Muscle of leg (tissue), 3 donors: ENCODE measurements at regions not wholly inside any gene's neighbourhood (a gene's known extent, or its start where the extent isn't known, plus 50 kb on each side); places are given as distances from the start of the nearest gene placed in this dataset.
"Not testable (repeated sequence)": the region's sequence is repeated elsewhere in the genome, so short reads cannot be mapped to it uniquely, and the experiment has no call there.

Experiments used
- DNase-seq: peaks from one replicate; pipeline ENCODE4 v3.0.0; 2013
- H3K27ac ChIP-seq: one replicate; pipeline ENCODE4 v1.5.1; 2013; ENCODE audit warnings: mild to moderate bottlenecking, low read length, control low read depth
- H3K27me3 ChIP-seq: one replicate; pipeline ENCODE4 v1.6.1; 2013; ENCODE audit warnings: low read length; ENCODE audit not compliant: control insufficient read depth, insufficient read depth
- H3K36me3 ChIP-seq: one replicate; pipeline ENCODE4 v1.6.1; 2013; ENCODE audit warnings: low read length; ENCODE audit not compliant: control insufficient read depth, insufficient read depth
- H3K4me1 ChIP-seq: one replicate; pipeline ENCODE4 v1.6.1; 2013; ENCODE audit warnings: low read length; ENCODE audit not compliant: control insufficient read depth, insufficient read depth
- H3K4me3 ChIP-seq: one replicate; pipeline ENCODE4 v1.5.1; 2013; ENCODE audit warnings: low read length, control low read depth
- H3K9me3 ChIP-seq: replicated peaks from 2 replicates; pipeline ENCODE4 v1.6.1; 2013; ENCODE audit warnings: low read depth, low read length; ENCODE audit not compliant: control insufficient read depth
- WGBS: methylation state at CpG from one replicate; pipeline ENCODE4 v1.1.5; 2013; ENCODE audit warnings: missing lambda C conversion rate; ENCODE audit not compliant: insufficient coverage; 5-methylcytosine and 5-hydroxymethylcytosine counted together

DNA sequence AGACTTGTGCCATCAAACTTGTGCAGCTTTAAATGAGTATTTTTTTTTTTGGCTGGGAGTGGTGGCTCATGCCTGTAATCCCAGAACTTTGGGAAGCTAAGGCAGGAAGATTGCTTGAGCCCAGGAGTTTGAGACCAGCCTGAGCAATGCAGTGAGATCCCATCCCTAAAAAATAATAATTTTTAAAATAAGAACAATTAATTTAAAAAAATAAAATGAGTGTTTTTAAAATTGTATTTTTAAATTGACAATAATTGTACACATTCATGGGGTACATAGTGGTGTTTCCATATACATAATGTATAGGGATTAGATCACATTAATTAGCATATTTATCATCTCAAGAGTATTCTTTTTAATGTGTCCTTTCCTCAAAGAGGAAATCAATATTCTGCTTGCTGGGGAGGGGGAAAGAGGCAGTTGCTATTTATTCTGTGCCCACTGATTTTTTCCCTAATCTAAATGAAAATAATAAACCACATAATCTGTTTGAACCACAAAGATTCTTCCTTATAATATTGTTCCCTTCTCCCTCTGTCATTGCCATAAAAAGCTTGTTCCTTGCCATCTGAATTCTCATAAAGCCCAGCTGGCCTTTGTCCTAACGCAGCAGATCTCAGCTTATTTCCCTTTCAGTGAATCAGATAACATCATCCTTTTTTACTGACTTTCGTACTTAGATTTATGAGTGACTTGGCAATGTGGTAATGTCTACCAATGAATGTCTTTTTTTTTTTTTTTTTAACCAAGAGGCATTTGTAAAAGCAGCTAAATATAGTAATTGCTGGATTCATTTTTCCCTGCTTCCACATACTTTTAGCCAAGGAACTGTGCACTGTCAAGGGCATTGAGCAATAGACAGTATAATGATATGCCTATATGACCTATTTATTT, 81.8 kb upstream of the RUBCNL start:
- no CpG with 5 or more reads among the region's 2 CpGs for WGBS
- Histone ChIP-seq H3K4me1 (no peaks in the 10 kb centered on the region), H3K27ac (no peak overlapping the region), H3K9me3 (no peaks in the 10 kb centered on the region), H3K36me3 (no peaks in the 10 kb centered on the region), H3K27me3 (no peaks in the 10 kb centered on the region), H3K4me3 (no peak overlapping the region)
- peak; percentile 47 for DNase-seq

DNA sequence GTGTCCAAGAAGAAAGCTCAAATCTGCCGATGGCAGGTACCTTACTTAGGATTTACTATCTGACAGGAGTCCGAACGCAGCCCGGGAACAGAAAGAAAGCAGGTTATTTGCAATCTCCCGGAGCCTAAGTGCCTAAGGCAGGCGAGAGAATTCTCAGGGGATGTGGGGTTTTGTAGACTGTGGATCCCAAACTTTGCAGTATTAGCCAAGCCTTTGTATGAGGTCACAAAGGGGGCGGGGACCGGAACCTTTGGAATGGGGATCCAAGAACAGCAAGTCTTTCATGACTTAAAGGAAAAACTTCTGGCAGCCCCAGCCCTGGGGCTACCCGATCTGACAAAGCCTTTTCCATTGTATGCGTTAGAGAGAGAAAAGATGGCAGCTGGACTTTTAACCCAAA, 80.6 kb upstream of the RUBCNL start:
- WGBS, result 39% methylated on average over 7 of the region's 10 CpGs
- H3K9me3 ChIP-seq, H3K4me1 ChIP-seq, H3K4me3 ChIP-seq, H3K27ac ChIP-seq, H3K36me3 ChIP-seq, H3K27me3 ChIP-seq: not testable (repeated sequence)
- DNase-seq, result peak; percentile 22

DNA sequence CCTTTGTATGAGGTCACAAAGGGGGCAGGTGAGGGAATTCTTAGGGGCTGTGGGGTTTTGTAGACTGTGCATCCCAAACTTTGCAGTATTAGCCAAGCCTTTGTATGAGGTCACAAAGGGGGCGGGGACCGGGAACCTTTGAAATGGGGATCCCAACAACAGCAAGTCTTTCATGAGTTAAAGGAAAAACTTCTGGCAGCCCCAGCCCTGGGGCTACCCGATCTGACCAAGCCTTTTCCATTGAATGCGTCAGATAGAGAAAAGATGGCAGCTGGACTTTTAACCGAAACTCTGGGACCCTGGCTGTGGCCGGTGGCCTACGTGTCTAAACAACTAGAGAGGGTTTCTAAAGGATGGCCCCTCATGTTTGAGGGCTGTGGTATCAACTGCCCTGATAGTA, 79.0 kb upstream of the RUBCNL start:
- not testable (repeated sequence) for H3K9me3 ChIP-seq, H3K4me3 ChIP-seq, DNase-seq, H3K36me3 ChIP-seq, H3K27ac ChIP-seq, H3K27me3 ChIP-seq, H3K4me1 ChIP-seq
- WGBS, result 88% methylated on average over 7 of the region's 7 CpGs

DNA sequence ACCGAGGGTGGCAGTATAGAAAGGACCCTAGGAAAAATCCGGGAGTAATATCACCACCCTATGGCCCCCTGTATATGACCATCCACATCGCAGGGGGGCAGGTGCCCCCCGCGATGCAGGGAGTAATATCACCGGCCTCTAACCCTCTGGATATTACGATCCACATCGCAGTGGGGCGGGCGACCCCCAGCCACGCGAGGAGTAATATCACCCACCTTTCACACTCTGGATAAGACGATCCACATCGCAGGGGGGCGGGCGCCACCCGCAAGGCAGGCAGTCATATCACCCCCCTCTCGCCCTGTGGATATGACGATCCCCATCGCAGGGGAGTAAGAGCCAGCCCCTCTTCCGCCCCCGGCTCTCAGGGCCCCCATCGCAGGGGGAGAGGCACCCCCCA, 76.7 kb upstream of the RUBCNL start:
- Histone ChIP-seq H3K9me3 (no peaks in the 10 kb centered on the region), H3K36me3 (no peaks in the 10 kb centered on the region), H3K27me3 (no peaks in the 10 kb centered on the region), H3K4me3 (no peak overlapping the region), H3K4me1 (no peaks in the 10 kb centered on the region), H3K27ac (no peak overlapping the region)
- WGBS, result 90% methylated on average over 15 of the region's 23 CpGs
- no peak for DNase-seq

DNA sequence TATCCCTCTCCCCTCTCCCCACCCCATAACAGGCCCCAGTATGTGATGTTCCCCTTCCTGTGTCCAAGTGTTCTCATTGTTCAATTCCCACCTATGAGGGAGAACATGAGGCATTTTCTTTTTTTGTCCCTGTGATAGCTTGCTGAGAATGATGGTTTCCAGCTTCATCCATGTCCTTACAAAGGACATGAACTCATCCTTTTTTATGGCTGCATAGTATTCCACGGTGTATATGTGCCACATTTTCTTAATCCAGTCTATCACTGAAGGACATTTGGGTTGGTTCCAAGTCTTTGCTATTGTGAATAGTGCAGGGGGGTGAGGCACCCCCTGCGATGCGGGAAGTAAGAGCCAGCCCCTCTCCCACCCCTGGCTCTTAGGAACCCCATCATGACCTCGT, 73.2 kb upstream of the RUBCNL start:
- H3K27ac ChIP-seq, H3K9me3 ChIP-seq, DNase-seq, H3K4me3 ChIP-seq, H3K4me1 ChIP-seq, H3K27me3 ChIP-seq, H3K36me3 ChIP-seq: not testable (repeated sequence)
- no CpG with 5 or more reads among the region's 4 CpGs for WGBS

DNA sequence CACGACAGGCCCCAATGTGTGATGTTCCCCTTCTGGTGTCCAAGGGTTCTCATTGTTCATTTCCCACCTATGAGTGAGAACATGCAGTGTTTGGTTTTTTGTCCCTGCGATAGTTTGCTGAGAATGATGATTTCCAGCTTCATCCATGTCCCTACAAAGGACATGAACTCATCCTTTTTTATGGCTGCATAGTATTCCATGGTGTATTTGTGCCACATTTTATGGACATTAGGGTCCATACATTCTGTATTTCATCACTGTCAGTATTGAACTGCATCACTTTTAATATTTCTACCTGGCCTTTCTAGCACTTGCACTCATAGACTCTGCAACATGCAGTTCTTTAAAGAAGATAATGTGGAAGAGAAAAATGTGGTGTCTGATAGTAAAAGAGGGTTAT, 70.2 kb upstream of the RUBCNL start:
- not testable (repeated sequence) for H3K27ac ChIP-seq

DNA sequence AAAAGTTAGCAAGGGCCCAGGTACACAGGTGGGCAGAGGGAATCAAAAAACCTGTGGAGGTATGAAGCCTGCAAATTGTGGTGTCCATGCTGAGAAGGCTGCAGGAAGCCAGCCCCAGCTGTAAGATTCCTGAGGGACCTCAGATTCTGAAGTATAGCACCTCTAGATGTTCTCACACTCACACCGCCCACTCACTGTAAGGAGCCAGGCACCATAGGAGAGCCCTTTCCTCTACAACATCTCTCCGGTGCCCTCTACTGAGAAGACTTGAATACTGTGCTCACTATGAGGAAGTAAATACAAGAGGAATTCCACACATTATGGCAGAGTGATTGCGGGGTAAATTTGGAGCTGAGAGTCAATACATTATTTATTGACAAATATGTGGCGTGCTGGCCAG, 68.9 kb upstream of the RUBCNL start:
- H3K27ac ChIP-seq, H3K9me3 ChIP-seq, H3K4me3 ChIP-seq, H3K27me3 ChIP-seq, H3K4me1 ChIP-seq, H3K36me3 ChIP-seq: not testable (repeated sequence)
- DNase-seq, result peak; percentile 30
- no CpG with 5 or more reads among the region's 4 CpGs for WGBS

More for the DNA sequence above, 70.2 kb upstream of the RUBCNL start:
- no CpG with 5 or more reads among the region's 2 CpGs for WGBS
- DNase-seq, H3K4me1 ChIP-seq, H3K9me3 ChIP-seq, H3K27me3 ChIP-seq, H3K4me3 ChIP-seq, H3K36me3 ChIP-seq: not testable (repeated sequence)

DNA sequence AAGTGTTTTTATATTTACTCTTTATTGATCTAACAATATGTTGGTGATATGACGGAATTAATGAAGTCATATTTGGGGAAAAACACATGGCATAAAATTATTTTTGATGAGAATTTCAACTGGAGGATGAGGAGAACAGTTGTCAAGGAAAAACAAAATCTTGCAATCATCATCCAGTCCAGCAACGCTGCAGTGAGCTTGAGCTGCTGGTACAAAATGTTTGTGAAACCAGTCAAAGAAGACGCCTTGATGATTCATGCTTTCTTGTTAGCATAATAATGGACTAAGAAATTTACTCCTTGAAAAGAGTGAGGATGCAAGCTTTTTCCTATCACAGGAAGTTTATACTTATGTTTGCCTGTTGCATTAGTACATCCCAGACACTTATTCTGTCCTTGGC, 64.1 kb upstream of the RUBCNL start:
- H3K27me3 ChIP-seq, H3K9me3 ChIP-seq, H3K36me3 ChIP-seq, H3K27ac ChIP-seq, H3K4me1 ChIP-seq, H3K4me3 ChIP-seq, DNase-seq: not testable (repeated sequence)
- no CpG with 5 or more reads among the region's 3 CpGs for WGBS

DNA sequence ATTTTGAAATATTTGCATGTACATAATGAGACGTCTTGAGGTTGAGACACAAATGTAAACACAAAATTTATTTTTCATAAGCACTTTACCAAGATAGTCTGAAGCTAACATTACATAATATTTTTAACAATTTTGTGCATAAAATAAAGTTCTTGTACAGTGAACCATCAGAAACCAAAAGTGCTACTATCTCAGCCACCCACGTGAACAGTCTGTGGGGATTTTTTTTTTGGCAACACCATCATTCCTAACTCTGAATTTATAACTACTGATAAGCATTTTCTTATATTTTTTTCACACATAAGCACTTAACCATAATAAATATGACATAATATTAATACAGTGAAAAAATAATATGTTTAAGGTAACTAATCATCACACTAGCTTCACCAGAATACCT, 62.9 kb upstream of the RUBCNL start:
- no CpG with 5 or more reads among the region's 2 CpGs for WGBS

DNA sequence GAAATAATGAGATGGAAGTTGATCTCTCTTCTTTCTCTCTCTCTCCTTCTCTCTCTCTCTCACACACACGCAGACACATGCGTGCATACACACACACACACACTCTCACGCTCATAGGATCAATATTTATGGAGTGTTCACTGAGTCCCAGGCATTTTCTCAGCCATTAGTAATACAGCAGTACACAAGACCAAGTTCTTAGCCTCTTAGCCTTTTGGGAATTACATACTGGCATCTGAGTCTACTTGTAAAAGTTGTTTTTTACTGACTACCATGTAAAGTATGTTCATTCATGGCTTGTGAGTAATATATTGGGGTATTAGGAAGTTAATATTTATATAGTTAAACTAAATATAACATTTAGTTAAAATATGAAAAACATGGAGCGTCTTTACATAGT, 61.1 kb upstream of the RUBCNL start:
- not testable (repeated sequence) for H3K36me3 ChIP-seq, H3K27ac ChIP-seq, DNase-seq, H3K9me3 ChIP-seq, H3K27me3 ChIP-seq, H3K4me1 ChIP-seq, H3K4me3 ChIP-seq
- no CpG with 5 or more reads among the region's 4 CpGs for WGBS

More for the DNA sequence above, 62.9 kb upstream of the RUBCNL start:
- not testable (repeated sequence) for H3K36me3 ChIP-seq, H3K4me3 ChIP-seq, H3K27me3 ChIP-seq, DNase-seq, H3K9me3 ChIP-seq, H3K4me1 ChIP-seq, H3K27ac ChIP-seq
